GM19239 (cell line): ENCODE measurements at regions not wholly inside any gene's neighbourhood (a gene's known extent, or its start where the extent isn't known, plus 50 kb on each side); places are given as distances from the start of the nearest gene placed in this dataset.
"Not testable (repeated sequence)": the region's sequence is repeated elsewhere in the genome, so short reads cannot be mapped to it uniquely, and the experiment has no call there.

ENCODE experiments used
- DNase-seq: peaks from one replicate; pipeline ENCODE4 v3.0.0; 2011; ENCODE audit warnings: low spot score; ENCODE audit not compliant: insufficient read length
- FAIRE-seq: peaks from 2 replicates; lab custom pipeline; 2011; peaks lifted over from hg19 to GRCh38; lab: Jason Lieb, UNC

DNA sequence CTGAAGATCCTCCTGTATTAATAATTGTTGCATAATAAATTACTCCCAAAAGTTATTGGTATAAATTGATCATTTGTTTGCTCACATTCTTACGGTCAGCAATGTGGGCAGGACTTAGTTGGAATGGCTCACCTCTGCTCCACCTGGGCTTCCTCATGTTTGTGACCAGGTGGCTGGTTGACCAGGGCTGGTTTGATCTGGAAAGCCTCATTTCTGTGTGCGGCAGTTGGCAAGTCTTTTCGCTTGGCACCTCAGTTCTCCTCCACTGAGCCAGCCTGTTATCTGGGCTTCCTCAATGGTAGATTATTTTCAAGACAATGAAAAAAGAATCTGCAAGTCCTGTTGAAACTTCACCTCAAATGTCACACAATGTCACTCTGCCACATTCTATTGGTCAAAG, 301.1 kb downstream of the TBL1XR1 start:
- DNase-seq (no peak), FAIRE-seq (no peak)

DNA sequence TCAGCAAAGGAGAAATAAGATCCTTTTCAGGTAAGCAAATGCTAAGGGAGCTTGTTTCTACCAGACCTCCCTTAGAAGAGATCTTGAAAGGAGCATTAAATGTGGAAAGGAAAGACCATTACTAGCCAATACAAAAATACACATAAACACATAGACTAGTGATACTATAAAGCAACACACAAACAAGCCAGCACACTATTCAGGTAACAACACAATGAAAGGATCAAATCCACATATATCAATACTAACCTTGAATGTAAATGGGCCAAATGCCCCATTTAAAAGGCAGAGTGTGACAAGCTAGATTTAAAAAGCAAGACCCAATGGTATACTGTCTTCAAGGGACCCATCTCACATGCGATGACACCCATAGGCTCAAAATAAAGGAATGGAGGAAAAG, 317.6 kb downstream of the TBL1XR1 start:
- FAIRE-seq (no peak), DNase-seq (no peak)

DNA sequence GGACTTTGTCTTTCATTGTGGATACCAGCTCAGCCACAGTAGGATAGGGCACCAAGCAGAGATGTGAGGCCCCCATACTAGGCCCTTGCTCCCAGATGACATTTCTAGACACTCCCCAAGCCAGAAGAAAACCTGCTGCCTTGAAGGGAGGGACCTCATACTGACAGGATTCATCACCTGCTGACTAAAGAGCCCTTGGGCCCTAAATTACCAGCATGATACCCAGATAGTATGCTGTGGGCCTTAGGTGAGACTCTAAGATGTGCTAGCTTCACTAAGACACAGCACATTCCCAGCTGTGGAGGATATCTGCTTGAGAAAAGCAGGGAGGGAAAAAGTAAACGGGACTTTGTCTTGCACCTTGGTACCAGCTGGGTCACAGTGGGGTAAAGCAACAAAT, 324.0 kb downstream of the TBL1XR1 start:
- no peak for DNase-seq
- no peak for FAIRE-seq

DNA sequence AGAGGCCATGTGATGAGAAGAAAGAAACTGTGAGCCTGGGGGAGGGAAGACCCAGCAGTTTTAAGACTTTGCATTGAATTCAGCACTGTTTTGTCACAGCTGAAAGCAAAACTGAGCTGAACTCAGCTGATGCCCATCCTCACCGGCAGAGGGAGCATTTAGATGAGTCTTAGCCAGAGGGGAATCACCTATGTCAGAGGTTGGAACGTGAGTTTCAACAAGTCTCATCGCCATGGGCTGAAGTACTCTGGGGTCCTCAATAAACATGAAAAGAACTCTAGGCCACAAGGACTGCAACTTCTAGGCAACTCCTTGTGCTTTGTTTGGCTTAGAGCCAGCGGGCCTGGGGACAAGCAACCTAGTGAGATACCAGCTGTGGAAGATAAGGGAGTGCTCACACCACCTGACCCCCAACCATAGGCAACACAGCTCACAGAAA, 324.5 kb downstream of the TBL1XR1 start:
- FAIRE-seq: peak; percentile 84
- peak; percentile 25 for DNase-seq

DNA sequence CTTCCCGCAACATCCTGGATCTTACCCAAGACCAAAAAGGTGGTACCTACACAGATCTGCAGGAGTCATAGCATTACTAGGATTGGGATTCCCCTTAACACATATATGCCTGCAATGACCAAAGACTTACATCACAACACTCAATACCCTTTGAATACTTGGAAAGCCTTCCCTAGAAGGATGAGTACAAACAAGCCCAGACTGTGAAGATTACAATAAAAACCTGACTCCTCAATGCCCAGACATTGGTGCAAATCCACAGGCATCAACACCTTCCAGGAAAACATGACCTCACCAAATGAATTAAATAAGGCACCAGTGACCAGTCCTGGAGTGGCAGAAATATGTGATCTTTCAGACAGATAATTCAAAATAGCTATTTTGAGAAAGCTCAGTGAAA, 326.8 kb downstream of the TBL1XR1 start:
- DNase-seq (no peak), FAIRE-seq (no peak)

DNA sequence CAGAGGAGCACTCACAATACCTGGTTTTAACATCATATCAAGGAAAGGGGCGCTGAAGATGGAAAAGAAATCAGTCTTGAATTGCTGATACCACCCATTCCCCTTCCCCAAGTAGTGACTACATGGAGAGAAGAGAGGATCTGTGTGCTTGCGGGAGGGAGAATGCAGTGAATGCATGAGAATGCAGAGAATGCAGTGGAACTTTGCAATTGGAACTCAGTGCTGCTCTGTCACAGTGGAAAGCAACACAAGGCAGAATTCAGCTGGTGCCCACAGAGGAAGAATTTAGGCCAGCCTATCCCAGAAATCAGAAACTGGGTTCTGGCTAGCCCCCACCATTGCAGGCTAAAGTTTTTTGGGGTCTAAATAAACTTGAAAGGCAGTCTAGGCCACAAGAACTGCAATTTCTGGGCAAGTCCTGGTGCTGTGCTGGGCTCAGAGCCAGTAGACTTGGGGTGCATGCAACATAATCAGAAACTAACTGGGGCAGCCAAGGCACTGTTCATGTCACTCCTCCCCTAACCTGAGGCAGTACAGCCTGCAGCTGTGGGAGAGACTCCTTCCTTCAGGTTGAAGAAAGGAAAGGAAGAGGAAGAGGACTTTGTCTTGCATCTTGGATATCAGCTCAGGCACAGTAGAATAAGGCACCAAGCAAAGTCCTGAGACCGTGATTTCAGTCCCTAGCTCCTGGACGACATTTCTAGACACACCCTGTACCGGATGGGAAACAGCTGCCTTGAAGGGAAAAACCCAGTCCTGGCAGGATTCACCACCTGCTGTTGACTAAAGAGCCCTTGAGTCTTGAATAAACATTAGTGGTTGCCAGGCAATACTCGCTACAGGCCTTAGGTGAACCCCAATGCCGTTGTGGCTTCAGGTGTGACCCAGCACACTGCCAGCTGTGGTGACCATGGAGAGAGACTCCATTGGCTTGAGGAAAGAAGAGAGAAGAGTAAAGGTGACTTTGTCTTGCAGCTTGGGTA, 329.3 kb downstream of the TBL1XR1 start:
- DNase-seq: no peak
- no peak for FAIRE-seq

DNA sequence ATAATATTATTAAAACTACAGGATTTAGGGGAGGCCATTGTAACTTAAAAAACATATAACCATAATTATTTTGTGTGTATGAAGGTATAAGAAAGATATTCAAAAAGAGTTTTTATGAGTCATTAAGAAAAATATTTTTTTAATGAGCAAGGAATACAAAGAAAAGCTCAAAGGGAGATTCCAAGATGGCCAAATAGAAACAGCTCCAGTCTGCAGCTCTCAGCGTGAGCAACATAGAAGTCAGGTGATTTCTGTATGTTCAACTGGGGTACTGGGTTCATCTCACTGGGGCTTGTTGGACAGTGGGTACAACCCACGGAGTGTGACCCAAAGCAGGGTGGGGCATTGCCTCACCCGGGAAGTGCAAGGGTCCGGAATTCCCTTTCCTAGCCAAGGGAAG, 336.1 kb downstream of the TBL1XR1 start:
- no peak for DNase-seq
- no peak for FAIRE-seq

DNA sequence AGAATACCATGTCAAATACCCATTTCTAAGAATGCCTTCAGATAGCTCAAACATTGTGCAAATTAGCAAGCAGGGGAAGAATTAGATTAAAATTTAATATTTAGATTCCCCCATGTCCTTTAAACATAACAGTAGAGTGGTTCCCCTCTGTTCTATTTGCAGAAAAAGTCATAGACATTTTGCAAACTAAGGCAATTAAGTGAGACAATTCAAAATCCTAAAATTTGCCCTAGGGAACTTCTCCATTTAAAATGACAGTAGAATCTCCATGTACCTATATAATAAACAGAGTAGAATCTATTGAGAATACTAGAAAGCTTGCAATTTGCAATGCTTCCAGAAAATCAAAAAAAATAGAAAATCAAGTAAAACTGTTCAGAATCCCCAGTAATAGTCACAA, 340.6 kb downstream of the TBL1XR1 start:
- FAIRE-seq (no peak), DNase-seq (no peak)

DNA sequence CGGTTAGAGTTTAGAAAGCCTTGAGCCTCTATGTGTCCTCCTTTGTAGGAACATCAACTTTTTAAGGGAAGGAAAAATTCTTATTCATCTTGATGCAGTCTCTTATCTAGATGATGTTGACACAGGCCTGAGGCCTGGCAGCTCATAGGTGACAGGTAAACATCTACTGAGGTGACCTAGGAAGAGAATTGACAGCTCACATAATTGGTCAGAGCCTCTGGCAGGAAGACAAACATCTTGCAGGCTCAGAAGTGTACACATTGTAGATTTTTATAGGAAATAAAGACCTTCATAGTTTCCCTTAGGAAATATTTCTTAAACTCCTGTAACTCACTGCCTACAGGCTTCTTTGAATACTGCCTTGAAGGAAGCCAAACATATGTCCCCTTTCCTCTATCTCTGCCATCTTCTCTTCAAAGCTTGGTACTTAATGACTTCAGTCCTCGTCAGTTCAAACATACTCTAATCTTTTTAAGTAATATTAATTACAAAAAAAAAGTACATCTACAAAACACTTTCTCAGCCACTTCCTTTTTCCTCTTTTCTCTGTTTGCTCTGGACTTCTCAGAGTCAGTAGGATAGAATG, 341.3 kb downstream of the TBL1XR1 start:
- DNase-seq: no peak

DNA sequence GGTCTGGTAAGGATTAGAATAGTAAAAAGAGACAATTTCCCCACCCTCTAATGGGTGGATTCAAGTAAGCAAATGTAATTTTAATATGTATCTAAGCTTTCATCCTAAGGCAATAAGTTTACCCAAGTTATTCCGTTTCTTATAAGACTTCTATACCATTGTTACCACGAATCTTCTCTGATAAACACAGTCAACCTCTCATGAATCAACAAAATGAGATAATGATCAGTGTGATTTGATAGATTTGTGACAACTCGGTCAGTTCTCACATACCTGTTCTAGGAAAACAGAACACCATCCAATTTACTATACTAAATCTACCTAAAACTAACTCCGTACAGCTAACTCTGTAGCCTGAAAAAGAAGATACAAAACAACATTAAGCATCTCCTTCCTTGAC, 342.1 kb downstream of the TBL1XR1 start:
- FAIRE-seq (no peak), DNase-seq (no peak)

More for the DNA sequence above, 341.3 kb downstream of the TBL1XR1 start:
- FAIRE-seq: no peak

DNA sequence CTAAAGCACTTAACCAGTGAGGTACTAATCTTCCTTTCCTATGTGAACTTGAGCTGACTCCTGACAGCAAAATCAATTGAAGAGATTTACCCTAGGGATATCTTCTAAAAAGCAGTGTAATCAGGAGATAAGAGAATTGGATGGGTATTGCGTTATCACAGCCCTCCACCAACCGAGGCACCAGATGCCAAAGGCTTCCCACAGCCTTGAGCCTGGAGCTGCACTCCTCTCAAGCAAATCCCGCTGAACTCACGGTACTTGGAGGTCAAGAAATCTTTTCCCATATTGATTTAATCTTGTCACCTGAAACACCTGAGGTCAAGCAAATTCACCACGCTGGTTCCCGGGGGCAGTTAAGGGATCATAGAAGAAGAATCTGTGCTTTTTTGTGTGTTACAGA, 346.8 kb downstream of the TBL1XR1 start:
- DNase-seq (no peak), FAIRE-seq (no peak)

DNA sequence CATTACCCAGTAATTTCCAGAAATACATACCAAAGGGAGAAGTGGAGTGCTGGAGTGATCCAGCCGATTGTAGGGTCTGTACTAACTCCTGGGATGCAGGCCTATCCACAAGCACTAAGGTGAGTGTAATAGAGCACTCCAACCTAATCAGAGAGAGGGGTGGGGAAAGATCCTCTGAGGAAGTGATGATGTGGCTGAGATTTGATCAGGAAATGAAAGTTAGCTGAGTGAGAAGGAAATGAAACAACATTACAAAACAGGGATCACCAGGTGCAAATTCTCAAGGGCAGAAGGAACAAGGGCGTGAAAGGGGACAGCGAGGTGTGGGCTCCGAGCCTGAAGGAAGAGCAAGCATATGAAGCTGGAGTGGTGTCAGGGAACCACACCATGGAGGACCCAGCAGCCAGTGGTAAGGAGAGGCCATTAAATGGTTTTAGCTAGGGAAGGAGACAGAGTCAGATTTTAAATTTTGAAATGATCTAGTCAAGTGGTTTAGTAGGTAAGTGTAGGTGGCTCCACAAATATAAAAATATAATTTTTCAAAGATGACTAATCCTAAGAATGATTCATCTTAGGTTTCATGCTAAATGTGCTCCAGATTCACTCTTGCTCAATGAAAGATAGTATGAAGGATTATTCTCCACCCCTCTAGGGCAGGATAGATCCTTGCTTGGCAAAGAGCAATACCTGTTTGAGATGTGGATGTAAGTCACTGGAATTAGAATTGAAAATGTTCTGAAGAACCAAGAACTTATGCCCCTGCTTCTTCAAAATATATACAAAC, 348.7 kb downstream of the TBL1XR1 start:
- FAIRE-seq: no peak
- DNase-seq: no peak

DNA sequence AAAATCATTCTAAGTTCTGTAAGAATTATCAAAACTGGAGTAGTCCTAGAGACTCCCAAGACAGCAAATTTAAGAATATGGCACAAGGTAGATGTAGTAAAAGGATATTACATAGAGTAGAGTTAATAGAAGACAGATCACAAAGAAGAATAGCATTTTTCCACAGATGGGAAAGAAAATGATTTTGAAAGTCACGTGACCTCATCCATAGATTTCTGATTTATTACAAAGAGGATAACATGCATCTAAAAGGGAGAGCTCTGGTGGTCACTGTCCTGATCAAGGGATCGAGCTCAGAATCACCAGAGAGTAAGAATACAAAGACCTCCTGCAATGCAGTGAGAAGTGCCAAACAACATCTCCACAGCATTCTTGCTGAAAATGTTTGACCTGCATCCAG, 354.4 kb downstream of the TBL1XR1 start:
- DNase-seq: no peak
- FAIRE-seq: no peak

DNA sequence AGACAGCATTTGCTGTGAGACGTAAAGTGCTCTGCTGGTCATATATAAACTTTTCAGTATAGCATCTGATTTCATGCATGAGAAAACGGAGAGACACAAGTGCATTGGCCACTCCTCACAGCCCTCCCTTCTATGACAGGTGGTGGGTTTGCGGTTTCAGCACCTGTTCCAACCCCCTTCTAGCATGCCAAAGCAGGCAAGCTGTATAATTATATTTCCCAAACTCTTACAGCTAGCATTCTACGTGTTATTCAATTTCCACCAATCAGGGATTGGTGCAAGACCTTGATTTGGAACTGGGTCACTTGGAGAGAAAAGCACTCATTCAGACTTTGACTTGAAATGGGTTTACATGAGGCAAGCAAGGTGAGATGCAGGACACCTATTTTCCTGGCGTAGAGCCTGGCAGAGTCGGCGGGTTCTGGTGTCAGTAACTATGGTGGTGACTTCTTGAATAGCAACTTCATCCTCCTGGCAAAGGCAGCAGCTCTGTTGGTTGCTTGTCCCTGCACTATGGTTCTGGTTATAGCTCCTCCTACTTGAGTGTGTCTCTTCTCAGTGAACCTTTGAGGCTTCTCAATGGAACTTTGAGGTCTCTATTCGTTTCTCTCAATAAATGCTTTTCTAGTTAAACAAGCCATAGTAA, 356.5 kb downstream of the TBL1XR1 start:
- FAIRE-seq (no peak), DNase-seq (no peak)

DNA sequence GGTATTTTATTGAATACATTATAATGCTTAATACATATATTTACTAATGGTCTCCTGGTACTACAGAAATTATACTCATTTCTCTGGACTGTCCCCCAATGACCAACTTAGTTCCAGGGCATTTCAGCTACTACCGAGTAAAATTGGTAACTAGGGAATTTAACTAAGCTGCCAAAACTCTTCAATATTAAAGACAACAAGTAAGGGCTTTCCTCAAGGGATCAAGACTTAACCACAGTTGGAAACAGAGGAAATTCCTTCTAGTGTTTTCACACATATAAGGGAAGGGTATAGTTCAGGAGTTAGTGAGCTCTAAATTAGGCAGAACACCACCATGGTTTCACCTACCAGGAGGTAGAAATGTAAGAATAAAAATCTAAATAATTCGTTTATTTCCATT, 357.4 kb downstream of the TBL1XR1 start:
- DNase-seq: no peak
- FAIRE-seq: no peak

DNA sequence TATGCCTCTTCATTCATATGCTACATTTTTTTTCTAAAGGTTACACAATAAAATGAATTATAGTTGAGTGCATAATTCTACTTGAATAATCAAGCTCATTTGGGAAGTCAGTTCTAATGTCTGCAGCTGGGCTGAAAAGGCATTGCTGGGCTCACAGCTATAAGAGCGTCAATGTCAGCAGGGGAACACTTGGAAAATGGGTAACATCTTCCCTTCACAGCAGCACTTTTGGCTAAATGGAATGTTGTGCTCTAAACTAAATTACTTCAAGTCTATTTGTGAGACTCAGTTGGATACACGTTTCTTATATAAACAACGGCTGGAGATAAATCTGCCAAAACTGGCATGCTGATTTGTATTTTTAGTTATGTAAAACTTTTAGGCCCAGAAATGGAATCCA, 357.8 kb downstream of the TBL1XR1 start:
- no peak for DNase-seq
- no peak for FAIRE-seq

DNA sequence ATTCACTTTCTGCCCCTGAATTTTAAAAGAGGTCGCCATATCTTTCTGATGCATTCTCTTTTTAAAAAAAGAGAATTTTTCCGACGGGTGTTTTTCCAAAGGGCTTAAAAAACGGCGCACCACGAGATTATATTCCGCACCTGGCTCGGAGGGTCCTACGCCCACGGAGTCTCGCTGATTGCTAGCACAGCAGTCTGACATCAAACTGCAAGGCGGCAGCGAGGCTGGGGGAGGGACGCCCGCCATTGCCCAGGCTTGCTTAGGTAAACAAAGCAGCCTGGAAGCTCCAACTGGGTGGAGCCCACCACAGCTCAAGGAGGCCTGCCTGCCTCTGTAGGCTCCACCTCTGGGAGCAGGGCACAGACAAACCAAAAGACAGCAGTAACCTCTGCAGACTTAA, 370.0 kb downstream of the TBL1XR1 start:
- DNase-seq, FAIRE-seq: not testable (repeated sequence)

DNA sequence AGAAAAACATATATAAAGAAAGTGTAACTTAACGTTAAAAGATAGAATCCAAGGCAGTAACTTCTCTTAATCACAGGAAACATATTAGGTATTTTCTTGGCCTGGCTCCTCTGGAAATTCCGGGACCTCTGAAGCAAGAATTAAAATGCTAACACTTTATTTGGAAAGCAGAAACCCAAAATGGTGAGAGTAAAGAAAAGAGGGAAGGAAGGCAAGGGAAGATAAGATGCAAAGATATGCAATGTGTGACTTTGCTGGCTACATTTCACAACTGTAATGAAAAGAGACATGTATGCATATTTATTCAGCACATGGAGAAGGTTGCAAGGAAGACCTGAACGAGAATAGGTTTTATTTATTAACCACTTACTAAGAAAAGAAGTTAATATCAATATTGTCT, 372.5 kb downstream of the TBL1XR1 start:
- DNase-seq (no peak), FAIRE-seq (no peak)

DNA sequence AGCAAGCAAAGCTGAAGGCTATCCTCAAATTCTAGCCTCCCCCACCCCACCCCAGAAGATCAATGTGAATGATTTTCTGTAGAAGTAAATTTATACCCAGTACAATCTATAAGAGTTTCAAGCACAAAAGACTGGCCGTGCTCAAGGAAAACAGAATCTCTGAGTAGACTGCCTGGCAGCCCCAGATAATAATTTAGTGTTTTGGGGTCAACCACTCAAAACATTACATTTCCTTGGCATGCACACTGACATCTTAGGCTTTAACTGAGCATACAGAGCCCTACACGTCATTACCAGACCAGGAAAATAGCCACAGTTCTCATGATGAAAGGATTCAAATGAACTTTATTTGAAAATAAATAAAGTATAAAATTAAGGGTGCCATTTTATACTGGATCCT, 376.5 kb downstream of the TBL1XR1 start:
- DNase-seq (no peak), FAIRE-seq (no peak)

DNA sequence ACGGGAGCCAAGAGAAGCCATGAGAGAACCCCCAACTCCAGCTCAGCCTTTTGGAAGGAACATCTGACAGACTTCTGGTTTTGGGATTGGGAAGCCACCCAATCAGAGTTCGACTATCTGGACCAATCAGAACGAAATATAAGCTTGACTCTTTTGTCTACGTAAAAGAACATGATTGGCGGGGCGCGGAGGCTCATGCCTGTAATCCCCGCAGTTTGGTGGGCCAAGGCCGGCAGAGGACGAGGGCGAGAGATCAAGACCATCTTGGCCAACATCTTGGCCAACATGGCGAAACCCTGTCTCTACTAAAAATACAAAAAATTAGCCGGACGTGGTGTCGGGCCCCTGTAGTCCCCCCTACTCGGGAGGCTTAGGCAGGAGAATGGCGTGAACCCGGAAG, 380.3 kb downstream of the TBL1XR1 start:
- FAIRE-seq: no peak
- no peak for DNase-seq
